OCI-LY7 (cell line): ENCODE measurements at regions not wholly inside any gene's neighbourhood (a gene's known extent, or its start where the extent isn't known, plus 50 kb on each side); places are given as distances from the start of the nearest gene placed in this dataset.
"Not testable (repeated sequence)": the region's sequence is repeated elsewhere in the genome, so short reads cannot be mapped to it uniquely, and the experiment has no call there.

Source experiments
- BruUV-seq: library from RNA; stranded (reverse); fragments of 400-500 nt; replicated peaks from 2 replicates; lab custom pipeline; 2021; lab: Mats Ljungman, UMichigan
- CTCF ChIA-PET: fragments of 300-600 bp; sonication (Branson Sonifier 250); formaldehyde crosslinking; loops from one replicate; lab custom pipeline; 2022; ENCODE audit warnings: antibody characterized with exemption; ENCODE audit not compliant: unreplicated experiment; lab: Charles Lee
- POLR2A ChIA-PET: fragments of 300-600 bp; sonication (Branson Sonifier 250); formaldehyde crosslinking; loops from one replicate; lab custom pipeline; 2022; ENCODE audit warnings: antibody characterized with exemption; lab: Charles Lee
- DNase-seq: peaks from one replicate; pipeline ENCODE4 v3.0.0-alpha.2; 2015; ENCODE audit warnings: low spot score
- H2AFZ ChIP-seq: fragments of 200-600 bp; sonication (generic), shearing (Covaris generic); 2 replicates; pipeline ENCODE4 v1.6.1; 2014; ENCODE audit warnings: mild to moderate bottlenecking, antibody characterized with exemption, low read length, moderate library complexity
- H3K27ac ChIP-seq: fragments of 200-600 bp; sonication (generic); 2 replicates; pipeline ENCODE4 v1.5.1; 2014; ENCODE audit warnings: mixed run types, low read depth, mild to moderate bottlenecking, moderate library complexity, low read length, inconsistent platforms; ENCODE audit not compliant: poor library complexity, severe bottlenecking
- H3K36me3 ChIP-seq: fragments of 200-600 bp; sonication (generic); 2 replicates; pipeline ENCODE4 v1.6.1; 2014; ENCODE audit warnings: mild to moderate bottlenecking, antibody characterized with exemption, low read length, moderate library complexity, mixed read lengths; ENCODE audit not compliant: insufficient read depth
- H3K4me1 ChIP-seq: fragments of 200-600 bp; sonication (generic); 2 replicates; pipeline ENCODE4 v1.5.1; 2014; ENCODE audit warnings: mild to moderate bottlenecking, low read length; ENCODE audit not compliant: insufficient read depth, poor library complexity, severe bottlenecking
- H3K4me2 ChIP-seq: fragments of 200-600 bp; sonication (generic); 2 replicates; pipeline ENCODE4 v1.6.1; 2014; ENCODE audit warnings: mild to moderate bottlenecking, low read length
- H3K4me3 ChIP-seq: fragments of 200-600 bp; sonication (generic); 2 replicates; pipeline ENCODE4 v1.5.1; 2014; ENCODE audit warnings: mild to moderate bottlenecking, low read depth, low read length; ENCODE audit not compliant: poor library complexity, severe bottlenecking
- H3K79me2 ChIP-seq: fragments of 200-600 bp; sonication (generic); 2 replicates; pipeline ENCODE4 v1.6.1; 2016; ENCODE audit warnings: low read depth, mild to moderate bottlenecking, low read length, moderate library complexity, mixed read lengths; ENCODE audit not compliant: insufficient read depth
- H3K9me2 ChIP-seq: fragments of 200-600 bp; sonication (generic); 2 replicates; pipeline ENCODE4 v1.6.1; 2016; ENCODE audit warnings: mild to moderate bottlenecking, low read length, mixed read lengths; ENCODE audit not compliant: insufficient read depth
- H3K9me3 ChIP-seq: fragments of 200-600 bp; sonication (generic); 2 replicates; pipeline ENCODE4 v1.6.1; 2014; ENCODE audit warnings: mild to moderate bottlenecking, mixed run types, low read length, mixed read lengths
- H4K20me1 ChIP-seq: fragments of 200-600 bp; sonication (generic); 2 replicates; pipeline ENCODE4 v1.6.1; 2014; ENCODE audit warnings: mild to moderate bottlenecking, antibody characterized with exemption, low read length, moderate library complexity, mixed read lengths; ENCODE audit not compliant: insufficient read depth
- EZH2phosphoT487 ChIP-seq: fragments of 200-600 bp; sonication (generic); IDR thresholded peaks from 2 replicates; pipeline ENCODE4 v1.6.1; 2018; ENCODE audit warnings: low read depth, borderline replicate concordance, mild to moderate bottlenecking, mixed run types, antibody characterized with exemption, low read length, moderate library complexity, mixed read lengths
- intact Hi-C: fragments of 100-400 bp; cut with micrococcal nuclease; formaldehyde crosslinking; loops from one replicate; pipeline ENCODE4 v1.10.0; 2022; ENCODE audit not compliant: unreplicated experiment
- TF ChIP-seq, protein P1 (sequence below): fragments of 200-600 bp; sonication (generic); conservative IDR thresholded peaks from 2 replicates; pipeline ENCODE4 v1.5.1; 2014; ENCODE audit warnings: mild to moderate bottlenecking, antibody characterized with exemption, low read length, moderate library complexity, mixed read lengths

DNA sequence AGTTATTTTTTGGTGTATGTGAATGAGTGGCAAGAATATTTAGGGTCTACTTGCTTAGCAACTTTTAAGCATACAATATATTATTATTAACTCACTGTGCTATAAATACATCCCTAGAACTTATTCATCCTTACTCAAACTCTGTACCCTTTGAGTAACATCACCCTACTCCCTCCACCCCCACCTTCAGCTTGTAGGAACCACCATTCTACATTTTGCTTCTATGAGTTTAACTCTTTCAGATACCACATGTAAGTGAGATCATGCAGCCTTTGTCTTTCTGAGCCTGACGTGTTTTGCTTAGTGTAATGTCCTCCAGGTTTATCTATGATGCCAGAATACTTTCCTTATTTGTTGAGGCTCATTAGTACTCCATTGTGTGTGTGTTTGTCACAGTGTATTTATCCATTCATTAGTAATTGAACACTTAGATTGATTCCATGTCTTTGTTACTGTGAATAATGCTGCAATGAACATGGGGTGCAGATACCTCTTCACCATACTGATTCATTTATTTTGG, 526.9 kb downstream of the PYDC2 start:
- ChIA-PET POLR2A (no interaction called here), CTCF (no interaction called here)
- BruUV-seq = no TSS peak
- no peak overlapping the region for H3K4me3 ChIP-seq
- H3K4me1 ChIP-seq = no peaks in the 10 kb centered on the region
- TF ChIP-seq EZH2phosphoT487 = no peak
- TF ChIP-seq, protein P1, sequence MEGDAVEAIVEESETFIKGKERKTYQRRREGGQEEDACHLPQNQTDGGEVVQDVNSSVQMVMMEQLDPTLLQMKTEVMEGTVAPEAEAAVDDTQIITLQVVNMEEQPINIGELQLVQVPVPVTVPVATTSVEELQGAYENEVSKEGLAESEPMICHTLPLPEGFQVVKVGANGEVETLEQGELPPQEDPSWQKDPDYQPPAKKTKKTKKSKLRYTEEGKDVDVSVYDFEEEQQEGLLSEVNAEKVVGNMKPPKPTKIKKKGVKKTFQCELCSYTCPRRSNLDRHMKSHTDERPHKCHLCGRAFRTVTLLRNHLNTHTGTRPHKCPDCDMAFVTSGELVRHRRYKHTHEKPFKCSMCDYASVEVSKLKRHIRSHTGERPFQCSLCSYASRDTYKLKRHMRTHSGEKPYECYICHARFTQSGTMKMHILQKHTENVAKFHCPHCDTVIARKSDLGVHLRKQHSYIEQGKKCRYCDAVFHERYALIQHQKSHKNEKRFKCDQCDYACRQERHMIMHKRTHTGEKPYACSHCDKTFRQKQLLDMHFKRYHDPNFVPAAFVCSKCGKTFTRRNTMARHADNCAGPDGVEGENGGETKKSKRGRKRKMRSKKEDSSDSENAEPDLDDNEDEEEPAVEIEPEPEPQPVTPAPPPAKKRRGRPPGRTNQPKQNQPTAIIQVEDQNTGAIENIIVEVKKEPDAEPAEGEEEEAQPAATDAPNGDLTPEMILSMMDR = no peak
- H3K79me2 ChIP-seq = no peaks in the 10 kb centered on the region
- no peak for DNase-seq
- no peak overlapping the region for H2AFZ ChIP-seq
- intact Hi-C loops = no loop called here
- H4K20me1 ChIP-seq = no peaks in the 10 kb centered on the region
- no peak overlapping the region for H3K4me2 ChIP-seq
- H3K36me3 ChIP-seq = no peaks in the 10 kb centered on the region
- no peaks in the 10 kb centered on the region for H3K9me3 ChIP-seq
- no peaks in the 10 kb centered on the region for H3K9me2 ChIP-seq
- no peak overlapping the region for H3K27ac ChIP-seq

DNA sequence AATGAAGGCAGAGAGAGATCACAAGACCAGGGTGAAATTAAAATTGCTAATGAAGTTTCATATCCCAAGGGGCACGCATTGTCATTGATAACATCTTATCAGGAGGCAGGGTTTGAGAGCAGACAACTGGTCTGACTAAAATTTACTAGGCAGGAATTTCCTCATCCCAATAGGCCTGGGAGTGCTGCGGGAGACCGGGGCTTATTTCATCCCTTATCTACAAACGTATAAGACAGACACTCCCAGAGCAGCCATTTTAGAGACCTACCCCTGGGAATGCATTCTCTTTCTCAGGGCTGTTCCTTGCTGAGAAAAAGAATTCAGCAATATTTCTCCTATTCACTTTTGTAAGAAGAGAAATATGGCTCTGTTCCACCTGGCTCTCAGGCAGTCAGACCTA, 533.0 kb downstream of the PYDC2 start:
- intact Hi-C loops, H3K9me3 ChIP-seq, H3K27ac ChIP-seq, BruUV-seq, H3K4me3 ChIP-seq, H3K4me1 ChIP-seq, H3K79me2 ChIP-seq, CTCF ChIA-PET, H2AFZ ChIP-seq, H3K4me2 ChIP-seq, H3K9me2 ChIP-seq, H3K36me3 ChIP-seq, H4K20me1 ChIP-seq, DNase-seq: not testable (repeated sequence)
- POLR2A ChIA-PET = interaction anchor here (0.8 kb wide), 1 partner anchor 24 kb away, joined by 3 read pairs; no protein-coding TSS in a partner anchor

DNA sequence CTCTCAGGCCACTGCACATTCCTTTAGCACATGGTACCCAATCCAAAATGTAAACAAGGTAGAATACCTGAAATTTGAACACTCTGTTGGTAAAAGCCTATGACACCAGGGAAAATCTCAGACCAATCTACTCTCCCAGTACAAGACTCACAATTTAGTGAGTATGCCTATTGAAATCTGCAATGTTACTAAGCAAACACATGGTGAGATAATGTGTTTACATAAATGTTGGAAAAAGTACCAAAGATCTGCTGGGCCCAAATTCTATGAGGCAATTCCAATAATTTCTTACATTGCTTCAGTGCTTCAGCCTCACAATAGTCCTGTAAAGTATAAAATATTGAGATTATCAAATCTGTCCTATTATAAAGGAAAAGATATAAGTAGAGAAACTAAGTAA, 536.1 kb downstream of the PYDC2 start:
- CTCF ChIA-PET = no interaction called here
- no peaks in the 10 kb centered on the region for H3K79me2 ChIP-seq
- no peak for DNase-seq
- intact Hi-C loops = no loop called here
- H4K20me1 ChIP-seq = no peaks in the 10 kb centered on the region
- H3K9me3 ChIP-seq = no peaks in the 10 kb centered on the region
- no TSS peak for BruUV-seq
- H3K9me2 ChIP-seq = no peaks in the 10 kb centered on the region
- no peak overlapping the region for H3K4me3 ChIP-seq
- no peak overlapping the region for H3K27ac ChIP-seq
- no peaks in the 10 kb centered on the region for H3K36me3 ChIP-seq
- H3K4me1 ChIP-seq = no peaks in the 10 kb centered on the region
- POLR2A ChIA-PET = interaction anchor here (0.7 to 1.3 kb wide), 5 partner anchors 9 to 190 kb away, joined by 3 read pairs; no protein-coding TSS in a partner anchor
- TF ChIP-seq EZH2phosphoT487 = no peak
- TF ChIP-seq, protein P1 = no peak
- H3K4me2 ChIP-seq = no peak overlapping the region
- H2AFZ ChIP-seq = no peak overlapping the region
